GM21360 (cell line): ENCODE measurements at regions not wholly inside any gene's neighbourhood (a gene's known extent, or its start where the extent isn't known, plus 50 kb on each side); places are given as distances from the start of the nearest gene placed in this dataset.

ENCODE experiments used
- ATAC-seq: cut with Tn5 transposase; IDR thresholded peaks from one replicate; pipeline ENCODE4 v1.9.1; 2021; ENCODE audit warnings: mild to moderate bottlenecking, moderate library complexity; ENCODE audit not compliant: unreplicated experiment

DNA sequence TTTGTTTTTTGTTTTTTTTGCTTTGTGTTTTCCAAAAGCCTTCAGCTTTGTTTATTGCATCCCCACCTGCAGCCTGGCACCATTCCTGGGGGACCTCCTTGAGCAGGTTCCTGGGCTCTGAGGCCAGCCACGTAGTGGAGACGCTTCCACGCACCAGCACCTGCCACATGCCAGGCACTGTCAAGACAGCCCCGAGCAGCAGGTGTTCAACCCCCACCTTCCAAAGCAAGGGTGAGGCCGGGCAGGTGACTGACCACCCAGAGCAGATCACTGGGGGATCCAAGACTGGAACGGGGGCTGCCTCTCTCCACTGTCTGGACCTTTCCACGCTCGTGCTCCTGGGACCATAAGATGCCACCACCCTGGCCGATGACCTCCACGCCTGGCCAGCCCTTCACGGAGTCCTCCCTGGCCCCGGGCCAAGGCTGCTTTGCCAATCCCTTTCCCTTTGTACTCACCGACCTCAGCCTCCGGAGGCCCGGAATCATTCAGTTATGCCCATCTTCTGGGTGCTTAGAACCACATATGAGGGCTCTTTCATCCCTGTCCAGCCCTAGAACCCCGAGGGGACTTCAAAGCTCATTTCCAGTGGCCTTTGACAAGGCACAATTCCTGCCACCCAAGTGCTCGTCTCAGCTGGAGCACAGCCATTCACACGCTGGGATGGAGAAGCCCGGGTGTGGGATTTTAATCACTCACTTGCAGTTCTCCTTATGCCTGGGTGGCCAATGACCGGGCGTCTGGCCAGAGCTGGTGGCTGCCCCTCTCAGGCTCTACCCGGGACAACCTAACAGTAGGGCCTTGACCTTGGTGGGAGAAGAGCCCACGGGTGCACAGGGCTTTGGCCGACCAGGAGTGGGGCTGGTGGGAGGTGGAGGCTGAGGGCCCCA is 330.8 kb downstream of the NPHP4 start:
- ATAC-seq, result no peak

GRCh38 chr1:5660141-5660935 is 331.9 kb downstream of the NPHP4 start:
- ATAC-seq, result no peak

- no peak for ATAC-seq
These were observed 332.6 kb downstream of the NPHP4 start for GRCh38 chr1:5659606-5660005.

DNA sequence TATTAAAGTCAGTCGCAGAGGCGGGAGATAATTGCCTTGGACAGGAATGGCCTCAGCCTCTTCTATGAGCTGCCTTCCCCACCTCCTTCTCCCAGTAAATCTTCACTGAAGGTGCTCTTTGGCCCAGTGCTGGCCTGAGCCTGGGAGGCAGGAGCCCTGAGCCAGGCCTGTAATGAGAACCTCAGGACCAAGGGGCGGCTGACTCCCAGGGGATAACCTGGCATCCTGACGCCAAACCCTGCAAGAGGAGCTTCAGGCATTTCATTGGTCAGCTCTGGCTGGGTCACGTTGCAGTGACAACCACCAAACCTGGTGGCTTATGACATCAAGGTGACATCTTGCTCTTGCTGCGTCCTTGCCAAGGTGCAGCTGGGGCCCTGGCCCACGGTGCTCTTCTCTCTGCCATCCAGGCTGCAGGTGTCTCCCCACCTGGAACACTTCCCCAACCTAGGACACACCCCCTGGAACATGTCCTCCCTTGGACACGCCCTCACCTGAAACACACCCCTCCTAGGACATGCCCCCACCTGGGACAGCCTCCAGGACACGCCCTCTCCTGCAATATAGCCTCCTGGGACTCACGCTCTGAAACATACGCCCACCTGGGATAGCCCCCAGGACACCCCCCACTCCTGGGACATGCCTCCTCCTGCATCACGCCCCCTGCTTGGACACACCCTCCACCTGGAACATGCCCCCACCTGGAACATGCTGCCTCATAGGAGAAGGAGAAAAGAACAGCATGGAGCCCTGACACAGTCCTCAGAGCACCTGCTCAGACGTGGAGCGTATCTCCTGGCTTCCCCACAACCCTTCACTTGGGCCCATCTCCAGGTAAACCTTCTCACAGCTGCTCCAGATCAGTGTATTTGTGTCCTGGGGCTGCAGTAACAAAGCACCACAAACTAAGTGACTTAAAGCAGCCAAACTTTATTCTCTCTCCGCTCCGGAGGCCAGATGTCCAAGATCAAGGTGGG is 333.6 kb downstream of the NPHP4 start:
- ATAC-seq, result no peak

- no peak for ATAC-seq
These were observed 340.0 kb downstream of the NPHP4 start for GRCh38 chr1:5651964-5652821.

- ATAC-seq, result no peak
These were observed 340.8 kb downstream of the NPHP4 start for GRCh38 chr1:5651473-5651872.

GRCh38 chr1:5651027-5651410 is 341.2 kb downstream of the NPHP4 start:
- no peak for ATAC-seq

DNA sequence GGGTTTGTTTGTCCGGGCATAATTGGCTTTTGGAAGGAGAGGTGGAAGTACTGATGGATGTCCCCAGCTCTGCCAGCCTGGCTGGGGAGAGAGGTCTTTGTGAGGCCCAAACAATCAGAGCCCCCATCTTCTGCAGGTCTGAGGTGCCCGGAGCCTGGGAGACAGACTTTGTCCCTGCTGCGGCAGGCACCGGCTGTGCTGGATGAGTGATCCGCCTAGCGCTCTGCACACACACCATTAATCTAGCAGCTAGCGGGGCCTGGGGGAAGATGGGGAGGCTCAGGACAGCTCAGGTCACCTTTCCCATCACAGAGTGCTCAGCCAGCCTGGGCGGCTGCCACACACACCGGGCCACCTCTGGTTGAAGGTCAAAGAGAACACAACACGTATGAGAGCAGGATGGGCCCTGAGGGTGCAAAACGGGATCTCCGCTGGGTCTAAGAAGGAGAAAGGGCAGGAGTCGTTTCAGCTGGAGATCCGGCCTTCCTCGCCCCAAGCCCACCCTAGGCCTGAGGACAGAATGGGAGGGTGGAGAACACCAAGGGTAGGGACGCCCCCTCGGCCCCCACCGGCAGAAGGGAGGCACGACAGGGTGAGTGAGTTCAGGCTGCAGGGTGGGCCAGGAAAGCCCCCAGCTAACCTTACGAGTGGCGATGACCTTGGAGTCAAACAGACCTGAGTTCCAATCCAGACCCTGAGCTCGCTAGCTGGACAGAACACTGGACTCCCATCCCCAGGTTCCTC is 341.8 kb downstream of the NPHP4 start:
- no peak for ATAC-seq

- no peak for ATAC-seq
These were observed 342.4 kb downstream of the NPHP4 start for GRCh38 chr1:5649795-5650194.

DNA sequence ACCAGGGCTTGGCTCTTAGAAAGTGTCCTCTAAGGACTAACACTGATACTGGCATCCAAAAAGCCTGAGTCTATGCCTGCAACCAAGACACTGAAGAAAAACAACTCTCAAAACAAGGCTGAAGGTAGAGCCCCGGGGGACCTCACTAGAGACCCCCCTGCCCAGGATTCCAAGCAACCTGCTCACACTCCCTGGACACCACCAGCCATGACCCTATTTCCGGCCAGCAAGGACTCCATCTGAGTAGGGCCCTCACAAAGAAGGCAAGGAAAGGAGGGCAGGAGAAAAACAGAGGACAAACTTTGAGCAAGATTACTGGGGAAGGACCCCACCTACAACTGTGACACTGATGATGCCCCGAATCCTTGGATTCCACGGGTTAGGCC is 343.1 kb downstream of the NPHP4 start:
- ATAC-seq, result no peak

GRCh38 chr1:5648410-5649165 is 343.6 kb downstream of the NPHP4 start:
- no peak for ATAC-seq

DNA sequence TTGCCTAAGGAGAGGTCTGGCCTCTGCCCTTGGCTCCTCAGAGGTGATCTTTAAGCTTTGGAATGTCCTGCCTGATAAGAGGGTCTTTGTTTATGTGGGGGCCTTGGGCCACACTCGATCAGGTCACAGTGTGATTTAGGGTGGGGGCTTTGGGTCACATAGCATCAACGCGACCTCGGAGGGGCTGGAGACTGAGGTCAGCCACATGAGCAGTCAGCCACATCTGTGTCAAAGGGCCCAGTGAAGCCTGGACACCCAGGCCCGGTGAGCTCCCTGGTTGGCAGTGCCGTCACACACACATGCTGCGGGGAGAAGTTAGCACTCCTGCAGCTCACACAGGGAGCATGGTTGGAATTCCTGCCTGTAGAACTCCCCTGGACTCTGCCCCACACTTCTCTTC is 345.0 kb downstream of the NPHP4 start:
- no peak for ATAC-seq

DNA sequence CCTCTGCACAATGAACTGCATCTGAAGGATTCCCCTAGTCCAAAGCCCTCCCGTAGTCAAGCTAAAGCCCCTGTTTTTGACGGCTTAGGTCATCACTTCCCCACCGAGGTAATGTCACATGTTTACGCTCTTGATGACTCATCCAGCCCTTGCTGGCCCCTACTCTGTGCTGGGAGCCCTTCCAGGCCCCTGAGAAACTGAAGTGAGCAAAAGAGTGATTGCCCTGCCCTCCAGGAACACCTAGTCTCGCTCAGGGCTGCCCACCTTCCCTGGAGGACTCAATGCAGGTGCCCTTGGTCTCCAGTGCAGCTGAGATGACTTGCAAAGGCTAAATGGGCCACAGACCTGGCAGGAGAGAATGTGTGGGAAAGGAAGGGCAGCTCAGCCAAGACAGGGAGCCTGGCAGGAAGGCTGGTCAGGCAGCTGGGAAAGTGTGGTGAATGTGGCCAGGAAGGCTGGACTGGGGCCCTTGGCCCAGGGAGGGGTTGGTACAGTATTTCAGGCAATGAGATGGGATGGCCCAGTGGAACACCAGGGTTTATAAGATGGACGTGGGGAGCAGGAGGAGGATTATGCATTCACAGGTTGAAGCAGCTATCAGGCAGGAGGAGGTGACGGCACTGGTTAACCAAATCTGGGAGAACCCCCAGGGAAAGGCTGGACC is 345.6 kb downstream of the NPHP4 start:
- no peak for ATAC-seq

DNA sequence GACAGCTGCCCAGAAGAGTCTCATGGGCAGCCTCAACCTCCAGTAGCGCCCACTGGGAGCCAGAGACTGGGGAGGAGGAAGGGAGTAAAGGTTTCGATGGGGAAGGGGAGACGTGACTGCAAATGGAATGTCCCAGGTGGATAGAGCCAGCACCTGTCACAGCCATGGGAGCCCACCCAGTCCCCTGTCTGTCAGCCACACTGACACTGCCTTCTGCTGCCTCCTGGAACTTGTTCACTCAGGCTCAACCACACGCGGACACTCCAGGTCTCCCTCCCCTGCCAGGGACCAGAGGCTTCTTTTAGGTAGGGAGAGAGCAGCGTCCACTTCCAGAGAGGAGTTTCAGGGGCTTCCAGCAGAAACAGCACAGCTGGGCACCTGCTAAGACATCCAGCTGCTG is 346.3 kb downstream of the NPHP4 start:
- ATAC-seq, result no peak

DNA sequence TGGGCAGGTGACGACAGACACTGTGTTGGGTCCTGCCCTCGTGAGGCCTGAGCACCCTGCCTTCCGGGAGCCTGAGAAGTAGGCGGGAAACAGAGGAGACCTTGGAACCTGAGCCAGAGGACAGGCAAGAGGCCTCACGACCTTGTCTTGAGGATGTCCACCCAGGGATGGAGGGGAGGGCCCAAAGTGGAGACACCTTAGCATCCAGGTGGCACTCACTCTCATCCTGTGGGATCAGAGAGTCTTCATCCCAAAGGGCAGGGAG is 347.2 kb downstream of the NPHP4 start:
- no peak for ATAC-seq

- ATAC-seq, result no peak
These were observed 347.7 kb downstream of the NPHP4 start for GRCh38 chr1:5644281-5645134.

DNA sequence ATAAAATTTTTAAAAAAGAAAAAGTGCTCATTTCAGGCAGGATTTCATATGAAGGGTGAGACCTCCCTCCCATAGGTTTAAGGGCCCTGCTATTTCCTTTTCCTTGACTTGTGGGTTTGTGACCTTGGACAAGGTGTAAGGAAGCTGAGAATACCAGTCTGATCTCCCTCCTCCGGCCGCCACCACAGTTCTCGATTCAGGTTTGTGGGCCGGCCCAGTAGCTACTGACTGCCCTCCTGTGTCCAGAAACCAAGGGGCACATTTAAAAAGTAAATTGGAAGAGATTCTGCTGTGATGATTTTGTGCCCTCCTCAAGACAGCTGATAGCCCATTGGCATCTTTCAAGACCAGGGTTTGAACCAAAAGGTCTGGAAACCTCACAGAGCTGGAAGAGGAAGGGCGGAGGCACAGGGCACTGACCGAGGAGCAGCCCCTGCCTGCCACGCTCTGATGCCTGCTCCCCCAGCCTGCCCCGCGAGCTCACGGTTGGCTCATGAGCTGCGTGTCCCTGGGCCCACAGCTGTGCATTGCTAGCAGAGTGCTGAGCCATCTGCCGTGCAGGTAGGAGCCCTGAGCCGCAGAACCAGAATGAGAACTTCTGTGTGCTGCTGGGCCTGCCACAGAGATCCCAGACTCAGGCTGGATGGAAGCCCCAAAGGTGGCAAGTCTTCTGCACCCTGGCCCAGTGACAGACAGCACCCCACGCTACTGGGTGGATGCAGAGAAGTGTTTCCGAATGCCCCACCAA is 348.7 kb downstream of the NPHP4 start:
- no peak for ATAC-seq
